CD4-positive, alpha-beta T cell (primary cell): ENCODE measurements at regions not wholly inside any gene's neighbourhood (a gene's known extent, or its start where the extent isn't known, plus 50 kb on each side); places are given as distances from the start of the nearest gene placed in this dataset.
"Not testable (repeated sequence)": the region's sequence is repeated elsewhere in the genome, so short reads cannot be mapped to it uniquely, and the experiment has no call there.

ENCODE experiments used
- ATAC-seq: fragments of 200-7000 bp; cut with Tn5 transposase; one replicate; pipeline ENCODE4 v1.10.0; 2022; ENCODE audit warnings: mild to moderate bottlenecking; ENCODE audit not compliant: poor library complexity
- CTCF ChIA-PET: fragments of 350-600 bp; sonication (Branson Sonifier 250); formaldehyde crosslinking; loops from one replicate; lab custom pipeline; 2021; ENCODE audit warnings: antibody characterized with exemption, inconsistent platforms; lab: Charles Lee
- POLR2A ChIA-PET: fragments of 350-600 bp; sonication (Branson Sonifier 250); formaldehyde crosslinking; loops from one replicate; lab custom pipeline; 2021; ENCODE audit warnings: antibody characterized with exemption, inconsistent platforms; lab: Charles Lee
- DNase-seq, 14 experiments: peaks; one replicate each; pipeline ENCODE4 v3.0.0-alpha.2; 2013 to 2020; ENCODE audit warnings: mixed read lengths in 2 of 14
- H3K27ac ChIP-seq, 2 donors: one replicate each; pipeline versions ENCODE4 v1.5.1 to v1.7.0; 2013; ENCODE audit warnings: low read length in 2 of 2, low read depth in 1 of 2, mild to moderate bottlenecking in 1 of 2
- H3K27me3 ChIP-seq, 2 experiments: 1 replicate in 1 of 2; 2 replicates in 1 of 2; pipeline versions ENCODE4 v1.6.1 to v1.7.0; 2013; ENCODE audit warnings: low read length in 2 of 2, control low read depth in 1 of 2, mild to moderate bottlenecking in 1 of 2, moderate library complexity in 1 of 2; ENCODE audit not compliant: insufficient read depth in 2 of 2, control insufficient read depth in 1 of 2
- H3K36me3 ChIP-seq: one replicate; pipeline ENCODE4 v1.6.1; 2013; ENCODE audit warnings: low read length, control low read depth; ENCODE audit not compliant: insufficient read depth
- H3K4me1 ChIP-seq: one replicate; pipeline ENCODE4 v1.6.1; 2013; ENCODE audit warnings: low read length, control low read depth; ENCODE audit not compliant: insufficient read depth
- H3K4me3 ChIP-seq: one replicate; pipeline ENCODE4 v1.5.1; 2013; ENCODE audit warnings: mild to moderate bottlenecking, low read length, moderate library complexity
- H3K9me3 ChIP-seq, 2 experiments: 1 replicate in 1 of 2; 2 replicates in 1 of 2; pipeline versions ENCODE4 v1.6.1 to v1.7.0; 2013; ENCODE audit warnings: low read length in 2 of 2, mild to moderate bottlenecking in 2 of 2, control low read depth in 1 of 2, moderate library complexity in 1 of 2; ENCODE audit not compliant: control insufficient read depth in 1 of 2, insufficient read depth in 1 of 2
- H3K27ac Mint-ChIP-seq: one replicate; pipeline ENCODE4 v1.8.0; 2020; ENCODE audit warnings: mixed read lengths
- H3K27me3 Mint-ChIP-seq: one replicate; pipeline ENCODE4 v1.8.0; 2021; ENCODE audit warnings: mixed read lengths
- H3K36me3 Mint-ChIP-seq: one replicate; pipeline ENCODE4 v1.8.0; 2021; ENCODE audit warnings: low read depth, mixed read lengths
- H3K4me1 Mint-ChIP-seq: one replicate; pipeline ENCODE4 v1.8.0; 2021; ENCODE audit warnings: low read depth, mixed read lengths
- H3K4me3 Mint-ChIP-seq: one replicate; pipeline ENCODE4 v1.8.0; 2020; ENCODE audit warnings: mild to moderate bottlenecking, mixed read lengths
- H3K9me3 Mint-ChIP-seq: one replicate; pipeline ENCODE4 v1.8.0; 2020; ENCODE audit warnings: mixed read lengths
- intact Hi-C, 2 experiments: fragments of 100-400 bp; cut with DNase I in 1 of 2; cut with micrococcal nuclease in 1 of 2; formaldehyde crosslinking; loops; one replicate each; pipeline versions ENCODE4 v1.15.1 to v1.9.0; 2023 to 2025; cut with DNase I, micrococcal nuclease
- TF ChIP-seq, protein P1 (sequence below): fragments of 200-600 bp; IDR thresholded peaks from one replicate; pipeline ENCODE4 v1.8.0; 2022; ENCODE audit warnings: antibody characterized with exemption, mild to moderate bottlenecking

DNA sequence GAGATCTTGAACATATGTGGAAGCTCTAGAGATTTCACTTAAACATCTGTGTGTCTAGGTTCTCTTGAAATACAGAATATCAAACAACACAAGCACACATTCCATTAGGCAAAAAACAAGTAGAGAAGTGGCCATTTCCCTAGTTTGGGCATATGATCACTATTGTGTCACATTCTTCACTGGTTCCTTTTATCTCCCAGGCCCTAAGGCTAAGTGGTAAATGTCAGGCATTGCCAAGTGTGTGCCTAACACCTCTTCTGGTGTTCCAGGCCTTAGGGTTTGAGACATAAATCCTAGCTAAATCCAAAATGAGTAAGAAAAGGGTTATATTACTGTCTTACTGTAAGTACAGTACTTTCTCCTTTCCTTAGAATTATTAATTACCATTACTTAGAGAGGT, 880.1 kb downstream of the PDCD6IP start:
- ATAC-seq (no peak), DNase-seq (no peak)
- peaks cover 0 to 4% of the 10 kb centered on the region in 2 experiments for H3K9me3 ChIP-seq
- no peaks in the 10 kb centered on the region for H3K27me3 ChIP-seq
- H3K9me3 Mint-ChIP-seq: no peaks in the 10 kb centered on the region
- no peaks in the 10 kb centered on the region for H3K36me3 Mint-ChIP-seq
- no peak overlapping the region for H3K4me3 ChIP-seq
- POLR2A ChIA-PET: no interaction called here
- intact Hi-C loops: no loop called here
- CTCF ChIA-PET: no interaction called here
- H3K4me1 ChIP-seq: no peaks in the 10 kb centered on the region
- H3K27ac ChIP-seq: no peak overlapping the region
- no peaks in the 10 kb centered on the region for H3K36me3 ChIP-seq
- H3K4me3 Mint-ChIP-seq: no peak overlapping the region
- H3K4me1 Mint-ChIP-seq: no peaks in the 10 kb centered on the region
- H3K27me3 Mint-ChIP-seq: no peaks in the 10 kb centered on the region
- H3K27ac Mint-ChIP-seq: no peak overlapping the region
- TF ChIP-seq, protein P1, sequence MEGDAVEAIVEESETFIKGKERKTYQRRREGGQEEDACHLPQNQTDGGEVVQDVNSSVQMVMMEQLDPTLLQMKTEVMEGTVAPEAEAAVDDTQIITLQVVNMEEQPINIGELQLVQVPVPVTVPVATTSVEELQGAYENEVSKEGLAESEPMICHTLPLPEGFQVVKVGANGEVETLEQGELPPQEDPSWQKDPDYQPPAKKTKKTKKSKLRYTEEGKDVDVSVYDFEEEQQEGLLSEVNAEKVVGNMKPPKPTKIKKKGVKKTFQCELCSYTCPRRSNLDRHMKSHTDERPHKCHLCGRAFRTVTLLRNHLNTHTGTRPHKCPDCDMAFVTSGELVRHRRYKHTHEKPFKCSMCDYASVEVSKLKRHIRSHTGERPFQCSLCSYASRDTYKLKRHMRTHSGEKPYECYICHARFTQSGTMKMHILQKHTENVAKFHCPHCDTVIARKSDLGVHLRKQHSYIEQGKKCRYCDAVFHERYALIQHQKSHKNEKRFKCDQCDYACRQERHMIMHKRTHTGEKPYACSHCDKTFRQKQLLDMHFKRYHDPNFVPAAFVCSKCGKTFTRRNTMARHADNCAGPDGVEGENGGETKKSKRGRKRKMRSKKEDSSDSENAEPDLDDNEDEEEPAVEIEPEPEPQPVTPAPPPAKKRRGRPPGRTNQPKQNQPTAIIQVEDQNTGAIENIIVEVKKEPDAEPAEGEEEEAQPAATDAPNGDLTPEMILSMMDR: no peak

DNA sequence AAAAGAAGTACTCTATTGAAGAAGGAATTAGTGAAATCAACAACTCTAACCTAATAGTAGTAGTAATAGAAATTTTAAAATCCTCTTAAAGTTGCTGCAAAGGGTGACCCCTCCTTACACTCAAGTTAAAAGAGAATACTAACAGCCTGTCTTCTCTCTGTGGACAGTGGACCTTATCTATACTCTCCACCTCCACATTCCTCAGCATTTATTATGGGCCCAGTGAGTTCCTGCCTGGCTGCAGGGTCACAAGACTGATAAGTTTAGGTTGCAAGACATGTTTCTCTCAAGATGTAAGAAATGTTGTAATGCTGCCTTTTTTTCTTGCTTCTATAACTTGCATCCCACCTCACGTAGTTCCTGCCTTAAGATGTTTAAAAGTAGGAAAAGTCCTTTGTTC, 880.6 kb downstream of the PDCD6IP start:
- H3K27ac ChIP-seq, H3K27ac Mint-ChIP-seq, H3K4me1 ChIP-seq, H3K27me3 ChIP-seq, H3K4me1 Mint-ChIP-seq, H3K36me3 ChIP-seq, H3K9me3 ChIP-seq, H3K4me3 ChIP-seq, H3K9me3 Mint-ChIP-seq, H3K27me3 Mint-ChIP-seq, DNase-seq, H3K4me3 Mint-ChIP-seq, intact Hi-C loops, POLR2A ChIA-PET, ATAC-seq, H3K36me3 Mint-ChIP-seq, CTCF ChIA-PET: not testable (repeated sequence)

DNA sequence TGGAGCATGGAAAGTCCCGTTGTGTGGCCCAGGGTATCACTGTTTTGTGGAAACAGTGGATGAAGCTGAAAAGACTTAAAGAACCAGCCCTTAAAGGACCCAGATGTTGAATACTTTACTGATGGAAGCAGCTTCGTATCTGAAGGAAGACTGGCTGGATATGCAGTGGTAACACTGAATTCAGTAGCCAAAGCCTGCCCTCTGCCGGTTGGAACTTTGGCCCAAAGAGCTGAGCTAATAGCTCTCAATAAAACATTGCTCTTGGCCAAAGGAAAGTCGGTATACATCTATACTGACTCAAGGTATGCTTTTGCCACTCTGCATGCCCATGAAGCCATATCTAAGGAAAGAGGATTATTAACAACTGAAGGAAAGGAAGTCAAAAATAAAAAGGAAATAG, 885.4 kb downstream of the PDCD6IP start:
- Mint-ChIP-seq H3K27ac (no peak overlapping the region), H3K4me3 (no peak overlapping the region)
- POLR2A ChIA-PET: no interaction called here

DNA sequence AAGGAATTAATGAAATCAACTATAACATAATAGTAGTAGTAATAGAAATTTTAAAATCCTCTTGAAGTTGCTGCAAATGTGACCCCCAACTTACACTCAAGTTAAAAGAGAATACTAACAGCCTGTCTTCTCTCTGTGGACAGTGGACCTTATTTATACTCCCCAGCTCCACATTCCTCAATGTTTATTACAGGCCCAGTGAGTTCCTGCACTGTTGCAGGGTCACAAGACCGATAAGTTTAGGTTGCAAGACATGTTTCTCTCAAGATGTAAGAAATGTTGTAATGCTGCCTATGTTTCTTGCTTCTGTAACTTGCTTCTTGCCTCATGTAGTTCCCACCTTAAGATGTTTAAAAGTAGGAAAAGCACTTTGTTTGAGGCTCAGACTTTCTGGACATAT, 888.1 kb downstream of the PDCD6IP start:
- Mint-ChIP-seq H3K4me1 (no peaks in the 10 kb centered on the region), H3K27me3 (no peaks in the 10 kb centered on the region), H3K4me3 (no peak overlapping the region), H3K36me3 (no peaks in the 10 kb centered on the region), H3K9me3 (no peaks in the 10 kb centered on the region), H3K27ac (no peak overlapping the region)
- no peaks in the 10 kb centered on the region for H3K27me3 ChIP-seq
- no peak for ATAC-seq
- POLR2A ChIA-PET: no interaction called here
- no peaks in the 10 kb centered on the region for H3K4me1 ChIP-seq
- intact Hi-C loops: no loop called here
- CTCF ChIA-PET: no interaction called here
- H3K27ac ChIP-seq: no peak overlapping the region
- H3K9me3 ChIP-seq: no peaks in the 10 kb centered on the region
- H3K4me3 ChIP-seq: no peak overlapping the region
- no peaks in the 10 kb centered on the region for H3K36me3 ChIP-seq
- TF ChIP-seq, protein P1: no peak
- no peak for DNase-seq

More for the DNA sequence above, 885.4 kb downstream of the PDCD6IP start:
- no peaks in the 10 kb centered on the region for H3K27me3 Mint-ChIP-seq
- no peak overlapping the region for H3K27ac ChIP-seq
- peak in 9 of 14 experiments; percentile 2 to 41 (median 15) for DNase-seq
- H3K9me3 ChIP-seq: peaks cover 0 to 4% of the 10 kb centered on the region in 2 experiments
- intact Hi-C loops: loop anchor here in 1 of 2 experiments (2.0 kb wide), 1 partner anchor 801 kb away; no protein-coding TSS in a partner anchor
- H3K4me3 ChIP-seq: no peak overlapping the region
- CTCF ChIA-PET: interaction anchor here (1.3 kb wide), 1 partner anchor 800 kb away, joined by 4 read pairs; no protein-coding TSS in a partner anchor
- H3K36me3 ChIP-seq: no peaks in the 10 kb centered on the region
- H3K36me3 Mint-ChIP-seq: no peaks in the 10 kb centered on the region
- H3K9me3 Mint-ChIP-seq: no peaks in the 10 kb centered on the region
- TF ChIP-seq, protein P1: no peak
- H3K4me1 ChIP-seq: no peaks in the 10 kb centered on the region
- no peaks in the 10 kb centered on the region for H3K4me1 Mint-ChIP-seq
- H3K27me3 ChIP-seq: no peaks in the 10 kb centered on the region
- no peak for ATAC-seq
